HCT116 (cell line): ENCODE measurements at regions not wholly inside any gene's neighbourhood (a gene's known extent, or its start where the extent isn't known, plus 50 kb on each side); places are given as distances from the start of the nearest gene placed in this dataset.

Experiments used
- ATAC-seq: fragments of 200-7000 bp; cut with Tn5 transposase; 2 replicates; pipeline ENCODE4 v1.9.1; 2020; ENCODE audit warnings: mild to moderate bottlenecking, moderate library complexity
- BruUV-seq: library from RNA; stranded (reverse); fragments of 400-500 nt; replicated peaks from 2 replicates; lab custom pipeline; 2021; lab: Mats Ljungman, UMichigan
- CTCF ChIA-PET: fragments of 300-600 bp; sonication (Branson Sonifier 250); formaldehyde crosslinking; loops from one replicate; lab custom pipeline; 2021; ENCODE audit warnings: antibody characterized with exemption; lab: Charles Lee
- POLR2A ChIA-PET: fragments of 300-600, 350-600 bp; sonication (Branson Sonifier 250); formaldehyde crosslinking; loops from one replicate; lab custom pipeline; 2021; ENCODE audit warnings: antibody characterized with exemption; lab: Charles Lee
- RAD21 ChIA-PET, 2 experiments: fragments of 300-600 bp; sonication (Branson Sonifier 250); formaldehyde crosslinking; loops; one replicate each; lab custom pipeline; 2023; ENCODE audit warnings: low total read pairs in 2 of 2; ENCODE audit not compliant: uncharacterized antibody in 2 of 2, unreplicated experiment in 2 of 2, low non-redundant PET in 1 of 2; lab: Charles Lee
- DNase-seq: peaks from one replicate; pipeline ENCODE4 v3.0.0-alpha.2; 2010; ENCODE audit warnings: low read depth, low spot score
- H2AFZ ChIP-seq: fragments of 200-600 bp; shearing (Covaris generic), sonication (generic); 2 replicates; pipeline ENCODE4 v1.6.1; 2017; ENCODE audit warnings: low read depth, mixed run types, mixed read lengths, antibody characterized with exemption, low read length; ENCODE audit not compliant: poor library complexity, severe bottlenecking
- H3K27ac ChIP-seq: 2 replicates; pipeline ENCODE4 v1.5.1; 2012; ENCODE audit warnings: low read depth, low read length
- H3K27me3 ChIP-seq: fragments of 200-600 bp; sonication (generic); 2 replicates; pipeline ENCODE4 v1.6.1; 2016; ENCODE audit warnings: mixed run types, low read length, mixed read lengths; ENCODE audit not compliant: insufficient read depth
- H3K36me3 ChIP-seq, 2 experiments: fragments of 200-500 bp in 1 of 2; fragments of 200-600 bp in 1 of 2; sonication (Bioruptor generic) in 1 of 2; sonication (generic) in 1 of 2; 2 replicates each; pipeline versions ENCODE4 v1.5.1 to v1.6.1; 2014 to 2016; ENCODE audit warnings: low read length in 2 of 2, inconsistent platforms in 1 of 2, mixed read lengths in 1 of 2, mixed run types in 1 of 2; ENCODE audit not compliant: insufficient read depth in 2 of 2, control insufficient read depth in 1 of 2
- H3K4me1 ChIP-seq, 2 experiments: fragments of 200-600 bp in 1 of 2; sonication (generic) in 1 of 2; 2 replicates each; pipeline versions ENCODE4 v1.5.1 to v1.6.1; 2012 to 2017; ENCODE audit warnings: low read length in 2 of 2, inconsistent platforms in 1 of 2, mild to moderate bottlenecking in 1 of 2, mixed read lengths in 1 of 2, mixed run types in 1 of 2, moderate library complexity in 1 of 2; ENCODE audit not compliant: insufficient read depth in 2 of 2, control insufficient read depth in 1 of 2
- H3K4me2 ChIP-seq: fragments of 200-600 bp; sonication (generic); 2 replicates; pipeline ENCODE4 v1.6.1; 2017; ENCODE audit warnings: mixed run types, low read length, mixed read lengths
- H3K4me3 ChIP-seq, 2 experiments: fragments of 200-600 bp in 1 of 2; sonication (generic) in 1 of 2; replicated peaks in 1 of 2; 2 replicates each; pipeline ENCODE4 v1.5.1; 2011 to 2016; ENCODE audit warnings: low read length in 2 of 2, control low read depth in 1 of 2, low read depth in 1 of 2, mild to moderate bottlenecking in 1 of 2, mixed read lengths in 1 of 2, mixed run types in 1 of 2
- H3K79me2 ChIP-seq: fragments of 200-600 bp; sonication (generic); 2 replicates; pipeline ENCODE4 v1.6.1; 2017; ENCODE audit warnings: mild to moderate bottlenecking, mixed run types, low read length, moderate library complexity, mixed read lengths; ENCODE audit not compliant: insufficient read depth
- H3K9ac ChIP-seq: fragments of 200-600 bp; sonication (generic); 2 replicates; pipeline ENCODE4 v1.6.1; 2016; ENCODE audit warnings: low read length, mixed read lengths
- H3K9me2 ChIP-seq: fragments of 200-600 bp; sonication (generic), shearing (Covaris generic); 2 replicates; pipeline ENCODE4 v1.6.1; 2017; ENCODE audit warnings: mixed run types, mild to moderate bottlenecking, moderate library complexity; ENCODE audit not compliant: insufficient read depth
- H3K9me3 ChIP-seq, 2 experiments: fragments of 200-500 bp in 1 of 2; fragments of 200-600 bp in 1 of 2; sonication (Bioruptor generic) in 1 of 2; sonication (generic) in 1 of 2; 2 replicates each; pipeline ENCODE4 v1.6.1; 2014 to 2017; ENCODE audit warnings: low read length in 2 of 2, mixed read lengths in 2 of 2, inconsistent platforms in 1 of 2, low read depth in 1 of 2, mild to moderate bottlenecking in 1 of 2, mixed run types in 1 of 2, moderate library complexity in 1 of 2; ENCODE audit not compliant: control insufficient read depth in 1 of 2, insufficient read depth in 1 of 2
- H4K20me1 ChIP-seq: fragments of 200-600 bp; sonication (generic), shearing (Covaris generic); 2 replicates; pipeline ENCODE4 v1.6.1; 2017; ENCODE audit warnings: mixed run types, mild to moderate bottlenecking, moderate library complexity; ENCODE audit not compliant: insufficient read depth
- CBX3 ChIP-seq: IDR thresholded peaks from 2 replicates; pipeline ENCODE4 v1.6.1; 2012; ENCODE audit warnings: low read depth
- CEBPB ChIP-seq: IDR thresholded peaks from 2 replicates; pipeline ENCODE4 v1.6.1; 2012; ENCODE audit warnings: low read depth
- CTCF ChIP-seq, 3 experiments: fragments of 200-600 bp in 1 of 3; sonication (generic) in 1 of 3; IDR thresholded peaks in 2 of 3; conservative IDR thresholded peaks in 1 of 3; 2 replicates each; pipeline ENCODE4 v1.5.1; 2012 to 2017; ENCODE audit warnings: low read depth in 2 of 3, low read length in 2 of 3, antibody characterized with exemption in 1 of 3, borderline replicate concordance in 1 of 3, control low read depth in 1 of 3, mild to moderate bottlenecking in 1 of 3, mixed read lengths in 1 of 3, mixed run types in 1 of 3, moderate library complexity in 1 of 3; ENCODE audit not compliant: insufficient read depth in 1 of 3
- EGR1 ChIP-seq: IDR thresholded peaks from 2 replicates; pipeline ENCODE4 v1.6.1; 2012; ENCODE audit warnings: low read depth
- EZH2 ChIP-seq: fragments of 200-600 bp; sonication (generic); IDR thresholded peaks from 2 replicates; pipeline ENCODE4 v1.6.1; 2017; ENCODE audit warnings: antibody characterized with exemption, mixed run types
- FOSL1 ChIP-seq: IDR thresholded peaks from 2 replicates; pipeline ENCODE4 v1.6.1; 2012; ENCODE audit warnings: low read depth
- JUND ChIP-seq: IDR thresholded peaks from 2 replicates; pipeline ENCODE4 v1.6.1; 2012
- POLR2A ChIP-seq: IDR thresholded peaks from 2 replicates; pipeline ENCODE4 v1.7.0; 2011; ENCODE audit warnings: borderline replicate concordance; ENCODE audit not compliant: insufficient read depth, insufficient read length; ENCODE audit errors: extremely low read depth
- POLR2AphosphoS5 ChIP-seq: IDR thresholded peaks from 2 replicates; pipeline ENCODE4 v1.6.1; 2011; ENCODE audit warnings: mild to moderate bottlenecking, low read depth, low read length, moderate library complexity
- RAD21 ChIP-seq: IDR thresholded peaks from 2 replicates; pipeline ENCODE4 v1.6.1; 2012; ENCODE audit warnings: low read depth, mild to moderate bottlenecking
- SIN3A ChIP-seq: IDR thresholded peaks from 2 replicates; pipeline ENCODE4 v1.6.1; 2012; ENCODE audit warnings: low read depth
- SP1 ChIP-seq: IDR thresholded peaks from 2 replicates; pipeline ENCODE4 v1.6.1; 2012; ENCODE audit warnings: low read depth
- SRF ChIP-seq: IDR thresholded peaks from 2 replicates; pipeline ENCODE4 v1.6.1; 2012; ENCODE audit warnings: low read depth
- TCF7L2 ChIP-seq: IDR thresholded peaks from 2 replicates; pipeline ENCODE4 v1.7.0; 2011; ENCODE audit warnings: borderline replicate concordance, inconsistent platforms; ENCODE audit not compliant: insufficient read depth, insufficient read length; ENCODE audit errors: extremely low read depth
- ZBTB33 ChIP-seq: IDR thresholded peaks from 2 replicates; pipeline ENCODE4 v1.6.1; 2011; ENCODE audit warnings: mild to moderate bottlenecking, low read length, moderate library complexity; ENCODE audit not compliant: insufficient replicate concordance; ENCODE audit errors: extremely low read depth
- ZFX ChIP-seq: fragments of 450-650 bp; IDR thresholded peaks from 2 replicates; pipeline ENCODE4 v1.6.1; 2017
- intact Hi-C: fragments of 100-400 bp; cut with micrococcal nuclease; formaldehyde crosslinking; loops from 2 replicates; pipeline ENCODE4 v1.10.0; 2022

GRCh38 chr3:34106879-34107278, 308.4 kb downstream of the PDCD6IP start:
- H3K9ac ChIP-seq: no peak overlapping the region
- H4K20me1 ChIP-seq: no peaks in the 10 kb centered on the region
- ChIA-PET POLR2A (no interaction called here), RAD21 (no interaction called here), CTCF (interaction anchor here (0.7 kb wide), 1 partner anchor 170 kb away, joined by 3 read pairs; no protein-coding TSS in a partner anchor)
- H3K4me1 ChIP-seq: no peaks in the 10 kb centered on the region
- DNase-seq: peak; percentile 2
- H3K4me3 ChIP-seq: no peak overlapping the region
- peak; percentile 78 for ATAC-seq
- no peaks in the 10 kb centered on the region for H3K9me3 ChIP-seq
- H3K4me2 ChIP-seq: no peak overlapping the region
- H2AFZ ChIP-seq: no peak overlapping the region
- H3K36me3 ChIP-seq: no peaks in the 10 kb centered on the region
- peaks cover 5% of the 10 kb centered on the region for H3K27me3 ChIP-seq
- H3K27ac ChIP-seq: no peak overlapping the region
- no peaks in the 10 kb centered on the region for H3K79me2 ChIP-seq
- H3K9me2 ChIP-seq: no peaks in the 10 kb centered on the region
- no peak for TF ChIP-seq FOSL1
- TF ChIP-seq SP1: no peak
- no peak for TF ChIP-seq CBX3
- TF ChIP-seq POLR2A: no peak
- peak in 2 of 3 experiments; percentile 63 to 67; a peak in 4 of 6 replicates for TF ChIP-seq CTCF (IDR thresholded peaks at IDR 0.05 in 2 of 3, conservative IDR thresholded peaks at IDR 0.05 in 1 of 3; ENCODE audit: borderline replicate concordance in 1 of 3, insufficient read depth in 1 of 3, low read depth in 2 of 3, low read length in 2 of 3)
- TF ChIP-seq SRF: no peak
- TF ChIP-seq RAD21: peak; percentile 47; the same call in 1 of the 2 replicates
- intact Hi-C loops: no loop called here
- no TSS peak for BruUV-seq

- CTCF ChIA-PET: no interaction called here
- POLR2A ChIA-PET: no interaction called here
- no peaks in the 10 kb centered on the region for H3K9me2 ChIP-seq
- H3K27me3 ChIP-seq: peaks cover 5% of the 10 kb centered on the region
- H4K20me1 ChIP-seq: no peaks in the 10 kb centered on the region
- H3K4me2 ChIP-seq: no peak overlapping the region
- no peak overlapping the region for H3K9ac ChIP-seq
- H3K9me3 ChIP-seq: no peaks in the 10 kb centered on the region
- DNase-seq: no peak
- BruUV-seq: no TSS peak
- no peak overlapping the region for H2AFZ ChIP-seq
- H3K79me2 ChIP-seq: no peaks in the 10 kb centered on the region
- no peak for ATAC-seq
- intact Hi-C loops: no loop called here
- H3K36me3 ChIP-seq: no peaks in the 10 kb centered on the region
- H3K4me1 ChIP-seq: no peaks in the 10 kb centered on the region
- RAD21 ChIA-PET: no interaction called here
- H3K27ac ChIP-seq: no peak overlapping the region
- TF ChIP-seq ZFX: no peak
- no peak for TF ChIP-seq CEBPB
- TF ChIP-seq SIN3A: no peak
- no peak for TF ChIP-seq POLR2AphosphoS5
- TF ChIP-seq EZH2: no peak
- no peak for TF ChIP-seq ZBTB33
- TF ChIP-seq JUND: no peak
- TF ChIP-seq TCF7L2: no peak
- TF ChIP-seq EGR1: no peak
- TF ChIP-seq CBX3: no peak
- no peak overlapping the region for H3K4me3 ChIP-seq
Observed at GRCh38 chr3:34107669-34108068, 309.2 kb downstream of the PDCD6IP start.
